Mesothelial cell of epicardium (in vitro differentiated cells): ENCODE measurements at regions not wholly inside any gene's neighbourhood (a gene's known extent, or its start where the extent isn't known, plus 50 kb on each side); places are given as distances from the start of the nearest gene placed in this dataset.

ENCODE experiments used
- DNase-seq, 2 experiments: peaks; one replicate each; pipeline ENCODE4 v3.0.0; 2021; ENCODE audit warnings: low spot score in 2 of 2; ENCODE audit not compliant: unreplicated experiment in 2 of 2
- H3K27ac Mint-ChIP-seq: 2 replicates; pipeline ENCODE4 v1.8.0; 2021; ENCODE audit warnings: mixed read lengths
- H3K27me3 Mint-ChIP-seq: 2 replicates; pipeline ENCODE4 v1.8.0; 2021; ENCODE audit warnings: low read depth, mixed read lengths
- H3K36me3 Mint-ChIP-seq: 2 replicates; pipeline ENCODE4 v1.8.0; 2021; ENCODE audit warnings: mixed read lengths
- H3K4me1 Mint-ChIP-seq: 2 replicates; pipeline ENCODE4 v1.8.0; 2021; ENCODE audit warnings: mixed read lengths
- H3K4me3 Mint-ChIP-seq: 2 replicates; pipeline ENCODE4 v1.8.0; 2021; ENCODE audit warnings: mild to moderate bottlenecking, moderate library complexity, mixed read lengths
- H3K9me3 Mint-ChIP-seq: 2 replicates; pipeline ENCODE4 v1.8.0; 2021; ENCODE audit warnings: mixed read lengths
- TF ChIP-seq, protein P1 (sequence below): fragments of 200-600 bp; sonication (generic); IDR thresholded peaks from one replicate; pipeline ENCODE4 v1.5.0; 2021; ENCODE audit warnings: antibody characterized with exemption; ENCODE audit not compliant: unreplicated experiment

DNA sequence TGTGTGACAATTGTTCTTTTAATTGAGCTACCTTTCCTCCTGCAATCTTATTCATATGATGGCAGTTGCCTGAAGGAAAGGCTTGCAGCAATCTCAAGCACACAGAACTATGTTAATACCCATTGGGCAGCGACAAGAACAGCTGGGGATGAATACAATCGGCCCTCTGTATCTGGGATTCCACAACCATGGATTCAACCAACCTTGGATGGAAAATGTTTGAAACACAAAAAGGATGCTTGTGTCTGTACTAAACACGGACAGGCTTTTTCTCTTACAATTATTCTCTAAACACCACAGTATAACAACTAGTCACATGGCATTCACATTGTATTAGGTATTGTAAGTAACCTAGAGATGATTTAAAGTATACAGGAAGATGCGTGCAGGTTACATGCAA, 256.1 kb upstream of the SIX2 start:
- no peaks in the 10 kb centered on the region for H3K9me3 Mint-ChIP-seq
- peaks cover 40% of the 10 kb centered on the region for H3K4me1 Mint-ChIP-seq
- H3K27ac Mint-ChIP-seq: no peak overlapping the region
- TF ChIP-seq, protein P1, sequence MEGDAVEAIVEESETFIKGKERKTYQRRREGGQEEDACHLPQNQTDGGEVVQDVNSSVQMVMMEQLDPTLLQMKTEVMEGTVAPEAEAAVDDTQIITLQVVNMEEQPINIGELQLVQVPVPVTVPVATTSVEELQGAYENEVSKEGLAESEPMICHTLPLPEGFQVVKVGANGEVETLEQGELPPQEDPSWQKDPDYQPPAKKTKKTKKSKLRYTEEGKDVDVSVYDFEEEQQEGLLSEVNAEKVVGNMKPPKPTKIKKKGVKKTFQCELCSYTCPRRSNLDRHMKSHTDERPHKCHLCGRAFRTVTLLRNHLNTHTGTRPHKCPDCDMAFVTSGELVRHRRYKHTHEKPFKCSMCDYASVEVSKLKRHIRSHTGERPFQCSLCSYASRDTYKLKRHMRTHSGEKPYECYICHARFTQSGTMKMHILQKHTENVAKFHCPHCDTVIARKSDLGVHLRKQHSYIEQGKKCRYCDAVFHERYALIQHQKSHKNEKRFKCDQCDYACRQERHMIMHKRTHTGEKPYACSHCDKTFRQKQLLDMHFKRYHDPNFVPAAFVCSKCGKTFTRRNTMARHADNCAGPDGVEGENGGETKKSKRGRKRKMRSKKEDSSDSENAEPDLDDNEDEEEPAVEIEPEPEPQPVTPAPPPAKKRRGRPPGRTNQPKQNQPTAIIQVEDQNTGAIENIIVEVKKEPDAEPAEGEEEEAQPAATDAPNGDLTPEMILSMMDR: no peak
- H3K36me3 Mint-ChIP-seq: no peaks in the 10 kb centered on the region
- no peak overlapping the region for H3K4me3 Mint-ChIP-seq
- H3K27me3 Mint-ChIP-seq: peaks cover 52% of the 10 kb centered on the region
- DNase-seq: no peak

DNA sequence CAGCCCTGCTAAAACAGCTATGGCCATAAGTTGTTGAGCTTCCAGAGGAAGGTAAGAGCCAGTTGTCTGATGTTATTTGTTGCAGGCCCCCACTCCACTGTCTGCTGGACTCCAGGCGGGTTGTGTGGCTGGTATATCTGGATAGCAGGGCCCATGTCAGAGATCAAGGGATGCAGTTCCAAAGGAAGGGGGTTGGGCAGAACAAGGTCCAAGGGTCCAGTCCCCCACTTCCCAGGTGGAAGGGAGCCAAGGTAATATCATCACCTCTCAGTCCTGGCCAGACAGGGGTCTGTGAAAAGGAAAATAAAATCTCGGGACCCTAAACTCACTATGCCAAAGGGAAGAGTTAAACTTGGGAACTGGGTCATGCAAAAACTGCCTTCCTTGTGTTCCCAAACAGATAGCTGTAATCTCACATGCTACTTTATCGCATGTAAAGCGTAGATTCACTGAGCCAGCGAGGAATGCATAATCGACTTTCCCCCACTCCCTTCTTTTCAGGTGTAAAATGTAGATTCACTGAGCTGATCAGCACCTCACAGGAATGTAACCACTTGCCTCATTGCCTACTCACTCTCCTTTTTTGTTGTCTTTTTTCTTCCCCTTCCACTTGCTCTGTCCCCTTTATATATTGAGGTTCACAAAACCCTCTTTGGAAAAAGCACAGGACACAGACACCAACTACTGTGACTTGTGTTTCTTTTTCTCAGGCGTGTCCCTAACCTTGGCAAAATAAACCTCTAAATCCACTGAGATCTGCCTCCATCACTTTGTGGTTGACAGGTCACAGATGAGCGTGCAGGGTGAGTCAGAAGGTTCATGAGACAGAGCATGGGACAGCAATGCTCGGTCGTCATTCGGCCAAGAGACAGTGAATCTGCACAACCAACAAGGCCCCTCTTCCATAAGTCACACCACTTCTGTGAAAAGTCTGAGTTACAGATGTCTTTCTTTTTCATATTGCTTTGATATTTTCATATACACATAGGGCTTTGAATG, 255.3 kb upstream of the SIX2 start:
- Mint-ChIP-seq H3K9me3 (no peaks in the 10 kb centered on the region), H3K27ac (no peak overlapping the region), H3K4me1 (peaks cover 43% of the 10 kb centered on the region), H3K36me3 (no peaks in the 10 kb centered on the region), H3K27me3 (peaks cover 48% of the 10 kb centered on the region), H3K4me3 (no peak overlapping the region)
- TF ChIP-seq, protein P1: no peak
- no peak for DNase-seq

DNA sequence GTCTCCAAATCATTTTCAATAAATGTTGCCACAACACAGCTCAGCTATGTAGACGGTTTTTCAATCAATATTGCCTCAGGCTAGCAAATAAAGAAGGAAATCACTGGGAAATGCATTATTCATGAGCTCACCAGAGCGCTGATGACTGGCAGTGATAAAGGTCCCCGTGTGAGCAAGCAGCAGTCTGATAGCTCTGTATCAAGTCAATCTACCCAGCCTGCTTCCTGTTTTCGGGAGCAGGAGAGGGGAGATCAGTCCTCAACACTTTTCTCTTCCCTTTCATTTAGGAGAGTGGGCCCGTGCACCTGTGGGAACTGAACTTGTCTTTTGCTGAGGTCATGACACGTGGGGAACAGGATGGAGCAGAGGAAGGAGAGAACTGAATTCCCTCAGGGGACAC, 253.9 kb upstream of the SIX2 start:
- TF ChIP-seq, protein P1: no peak
- no peaks in the 10 kb centered on the region for H3K36me3 Mint-ChIP-seq
- H3K4me1 Mint-ChIP-seq: peaks cover 42% of the 10 kb centered on the region
- H3K27ac Mint-ChIP-seq: no peak overlapping the region
- DNase-seq: no peak
- no peak overlapping the region for H3K4me3 Mint-ChIP-seq
- peaks cover 45% of the 10 kb centered on the region for H3K27me3 Mint-ChIP-seq
- no peaks in the 10 kb centered on the region for H3K9me3 Mint-ChIP-seq

DNA sequence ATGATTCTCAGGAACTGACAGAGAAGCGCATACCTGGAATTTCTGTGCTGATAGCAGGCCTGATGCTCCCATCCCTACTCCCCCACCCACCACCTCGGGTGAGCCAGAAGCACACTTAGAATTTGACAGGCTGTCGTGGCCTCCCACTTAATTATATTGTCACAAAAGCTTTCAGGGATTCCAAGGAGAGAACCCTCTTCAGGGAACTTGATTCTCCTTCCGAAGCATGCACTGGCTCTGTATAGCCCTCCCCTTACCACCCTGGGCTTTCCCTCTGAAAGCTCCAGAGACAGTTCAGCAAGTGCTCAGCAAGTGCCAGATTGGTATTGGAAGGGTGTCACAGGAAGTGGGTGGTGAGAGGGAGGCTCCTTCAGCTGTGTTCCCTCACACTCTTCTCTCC, 252.5 kb upstream of the SIX2 start:
- no peaks in the 10 kb centered on the region for H3K36me3 Mint-ChIP-seq
- H3K27me3 Mint-ChIP-seq: peaks cover 35% of the 10 kb centered on the region
- no peak overlapping the region for H3K27ac Mint-ChIP-seq
- DNase-seq: peak in 1 of 2 experiments; percentile 48
- no peaks in the 10 kb centered on the region for H3K9me3 Mint-ChIP-seq
- H3K4me1 Mint-ChIP-seq: peaks cover 50% of the 10 kb centered on the region
- no peak overlapping the region for H3K4me3 Mint-ChIP-seq
- TF ChIP-seq, protein P1: no peak

DNA sequence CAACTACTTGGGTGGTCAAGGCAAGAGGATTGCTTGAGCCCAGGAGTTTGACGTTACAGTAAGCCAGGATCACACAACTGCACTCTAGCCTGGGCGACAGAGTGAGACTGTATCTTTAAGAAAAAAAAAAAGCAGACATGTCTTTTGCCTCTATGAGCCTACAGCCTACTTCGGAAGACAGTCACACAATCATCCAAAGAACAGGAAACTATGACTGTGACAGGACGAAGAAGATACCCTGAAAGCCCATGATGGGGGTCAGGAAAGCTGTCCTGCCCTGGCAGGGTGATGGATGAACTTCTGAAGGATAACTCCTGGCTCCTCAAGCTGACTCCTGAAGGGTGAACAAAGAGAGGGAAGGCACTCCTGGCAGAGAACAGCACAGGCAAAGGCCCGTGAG, 251.7 kb upstream of the SIX2 start:
- Mint-ChIP-seq H3K36me3 (no peaks in the 10 kb centered on the region), H3K27me3 (peaks cover 34% of the 10 kb centered on the region), H3K27ac (no peak overlapping the region), H3K9me3 (no peaks in the 10 kb centered on the region), H3K4me1 (peaks cover 50% of the 10 kb centered on the region), H3K4me3 (no peak overlapping the region)
- no peak for DNase-seq
- TF ChIP-seq, protein P1: no peak
